ENCODE measurements at regions not wholly inside any gene's neighbourhood (a gene's known extent, or its start where the extent isn't known, plus 50 kb on each side); places are given as distances from the start of the nearest gene placed in this dataset.

- TF ChIP-seq SMAD3 (CRISPR knock-in tag; IDR thresholded peaks at IDR 0.05; ENCODE audit: borderline replicate concordance) (no peak), ZBTB43 (CRISPR knock-in tag; IDR thresholded peaks at IDR 0.05) (no peak), IRF2 (CRISPR knock-in tag; IDR thresholded peaks at IDR 0.05; ENCODE audit: borderline replicate concordance, low read depth) (no peak)
- TF ChIP-seq, protein P1, sequence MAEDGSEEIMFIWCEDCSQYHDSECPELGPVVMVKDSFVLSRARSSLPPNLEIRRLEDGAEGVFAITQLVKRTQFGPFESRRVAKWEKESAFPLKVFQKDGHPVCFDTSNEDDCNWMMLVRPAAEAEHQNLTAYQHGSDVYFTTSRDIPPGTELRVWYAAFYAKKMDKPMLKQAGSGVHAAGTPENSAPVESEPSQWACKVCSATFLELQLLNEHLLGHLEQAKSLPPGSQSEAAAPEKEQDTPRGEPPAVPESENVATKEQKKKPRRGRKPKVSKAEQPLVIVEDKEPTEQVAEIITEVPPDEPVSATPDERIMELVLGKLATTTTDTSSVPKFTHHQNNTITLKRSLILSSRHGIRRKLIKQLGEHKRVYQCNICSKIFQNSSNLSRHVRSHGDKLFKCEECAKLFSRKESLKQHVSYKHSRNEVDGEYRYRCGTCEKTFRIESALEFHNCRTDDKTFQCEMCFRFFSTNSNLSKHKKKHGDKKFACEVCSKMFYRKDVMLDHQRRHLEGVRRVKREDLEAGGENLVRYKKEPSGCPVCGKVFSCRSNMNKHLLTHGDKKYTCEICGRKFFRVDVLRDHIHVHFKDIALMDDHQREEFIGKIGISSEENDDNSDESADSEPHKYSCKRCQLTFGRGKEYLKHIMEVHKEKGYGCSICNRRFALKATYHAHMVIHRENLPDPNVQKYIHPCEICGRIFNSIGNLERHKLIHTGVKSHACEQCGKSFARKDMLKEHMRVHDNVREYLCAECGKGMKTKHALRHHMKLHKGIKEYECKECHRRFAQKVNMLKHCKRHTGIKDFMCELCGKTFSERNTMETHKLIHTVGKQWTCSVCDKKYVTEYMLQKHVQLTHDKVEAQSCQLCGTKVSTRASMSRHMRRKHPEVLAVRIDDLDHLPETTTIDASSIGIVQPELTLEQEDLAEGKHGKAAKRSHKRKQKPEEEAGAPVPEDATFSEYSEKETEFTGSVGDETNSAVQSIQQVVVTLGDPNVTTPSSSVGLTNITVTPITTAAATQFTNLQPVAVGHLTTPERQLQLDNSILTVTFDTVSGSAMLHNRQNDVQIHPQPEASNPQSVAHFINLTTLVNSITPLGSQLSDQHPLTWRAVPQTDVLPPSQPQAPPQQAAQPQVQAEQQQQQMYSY (CRISPR knock-in tag; IDR thresholded peaks at IDR 0.05) = no peak
- TF ChIP-seq, protein P2, sequence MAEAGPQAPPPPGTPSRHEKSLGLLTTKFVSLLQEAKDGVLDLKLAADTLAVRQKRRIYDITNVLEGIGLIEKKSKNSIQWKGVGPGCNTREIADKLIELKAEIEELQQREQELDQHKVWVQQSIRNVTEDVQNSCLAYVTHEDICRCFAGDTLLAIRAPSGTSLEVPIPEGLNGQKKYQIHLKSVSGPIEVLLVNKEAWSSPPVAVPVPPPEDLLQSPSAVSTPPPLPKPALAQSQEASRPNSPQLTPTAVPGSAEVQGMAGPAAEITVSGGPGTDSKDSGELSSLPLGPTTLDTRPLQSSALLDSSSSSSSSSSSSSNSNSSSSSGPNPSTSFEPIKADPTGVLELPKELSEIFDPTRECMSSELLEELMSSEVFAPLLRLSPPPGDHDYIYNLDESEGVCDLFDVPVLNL (CRISPR knock-in tag; IDR thresholded peaks at IDR 0.05; ENCODE audit: borderline replicate concordance, low read depth) = no peak
Measured at GRCh38 chr2:39898934-39899333, 119.9 kb upstream of the THUMPD2 start (continued).

- Mint-ChIP-seq H3K27ac (no peak overlapping the region), H3K4me3 (no peak overlapping the region), H3K27me3 (ENCODE audit: low read depth) (peaks cover 3% of the 10 kb centered on the region; the same call in 1 of the 2 replicates), H3K9me3 (peaks cover 27% of the 10 kb centered on the region), H3K36me3 (peaks cover 15% of the 10 kb centered on the region), H3K4me1 (no peaks in the 10 kb centered on the region)
- ATAC-seq = no peak
- no peak for DNase-seq (ENCODE audit: low spot score)
- POLR2A ChIA-PET = no interaction called here
- CTCF ChIA-PET = no interaction called here
- TF ChIP-seq SP1 (CRISPR knock-in tag; conservative IDR thresholded peaks at IDR 0.05) = no peak
- TF ChIP-seq, protein P3, sequence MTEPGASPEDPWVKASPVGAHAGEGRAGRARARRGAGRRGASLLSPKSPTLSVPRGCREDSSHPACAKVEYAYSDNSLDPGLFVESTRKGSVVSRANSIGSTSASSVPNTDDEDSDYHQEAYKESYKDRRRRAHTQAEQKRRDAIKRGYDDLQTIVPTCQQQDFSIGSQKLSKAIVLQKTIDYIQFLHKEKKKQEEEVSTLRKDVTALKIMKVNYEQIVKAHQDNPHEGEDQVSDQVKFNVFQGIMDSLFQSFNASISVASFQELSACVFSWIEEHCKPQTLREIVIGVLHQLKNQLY (CRISPR knock-in tag; IDR thresholded peaks at IDR 0.05) = no peak
- no peak for TF ChIP-seq CBFB (CRISPR knock-in tag; IDR thresholded peaks at IDR 0.05; ENCODE audit: low read depth)
- no peak for TF ChIP-seq HMGA2 (CRISPR knock-in tag; IDR thresholded peaks at IDR 0.05)
- TF ChIP-seq, protein P4, sequence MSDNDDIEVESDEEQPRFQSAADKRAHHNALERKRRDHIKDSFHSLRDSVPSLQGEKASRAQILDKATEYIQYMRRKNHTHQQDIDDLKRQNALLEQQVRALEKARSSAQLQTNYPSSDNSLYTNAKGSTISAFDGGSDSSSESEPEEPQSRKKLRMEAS (CRISPR knock-in tag; IDR thresholded peaks at IDR 0.05) = no peak
- TF ChIP-seq ATF1 (CRISPR knock-in tag; IDR thresholded peaks at IDR 0.05) = no peak
- TF ChIP-seq, protein P5, sequence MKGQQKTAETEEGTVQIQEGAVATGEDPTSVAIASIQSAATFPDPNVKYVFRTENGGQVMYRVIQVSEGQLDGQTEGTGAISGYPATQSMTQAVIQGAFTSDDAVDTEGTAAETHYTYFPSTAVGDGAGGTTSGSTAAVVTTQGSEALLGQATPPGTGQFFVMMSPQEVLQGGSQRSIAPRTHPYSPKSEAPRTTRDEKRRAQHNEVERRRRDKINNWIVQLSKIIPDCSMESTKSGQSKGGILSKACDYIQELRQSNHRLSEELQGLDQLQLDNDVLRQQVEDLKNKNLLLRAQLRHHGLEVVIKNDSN (CRISPR knock-in tag; IDR thresholded peaks at IDR 0.05) = no peak
- no peak for TF ChIP-seq FOXK1 (CRISPR knock-in tag; IDR thresholded peaks at IDR 0.05)
- no peak for TF ChIP-seq ETV6 (CRISPR knock-in tag; IDR thresholded peaks at IDR 0.05)
- TF ChIP-seq FOXP4 (CRISPR knock-in tag; IDR thresholded peaks at IDR 0.05) = no peak
- no peak for TF ChIP-seq FOXJ3 (CRISPR knock-in tag; IDR thresholded peaks at IDR 0.05; ENCODE audit: borderline replicate concordance)
- TF ChIP-seq, protein P1 (CRISPR knock-in tag; IDR thresholded peaks at IDR 0.05) = no peak
- TF ChIP-seq, protein P6, sequence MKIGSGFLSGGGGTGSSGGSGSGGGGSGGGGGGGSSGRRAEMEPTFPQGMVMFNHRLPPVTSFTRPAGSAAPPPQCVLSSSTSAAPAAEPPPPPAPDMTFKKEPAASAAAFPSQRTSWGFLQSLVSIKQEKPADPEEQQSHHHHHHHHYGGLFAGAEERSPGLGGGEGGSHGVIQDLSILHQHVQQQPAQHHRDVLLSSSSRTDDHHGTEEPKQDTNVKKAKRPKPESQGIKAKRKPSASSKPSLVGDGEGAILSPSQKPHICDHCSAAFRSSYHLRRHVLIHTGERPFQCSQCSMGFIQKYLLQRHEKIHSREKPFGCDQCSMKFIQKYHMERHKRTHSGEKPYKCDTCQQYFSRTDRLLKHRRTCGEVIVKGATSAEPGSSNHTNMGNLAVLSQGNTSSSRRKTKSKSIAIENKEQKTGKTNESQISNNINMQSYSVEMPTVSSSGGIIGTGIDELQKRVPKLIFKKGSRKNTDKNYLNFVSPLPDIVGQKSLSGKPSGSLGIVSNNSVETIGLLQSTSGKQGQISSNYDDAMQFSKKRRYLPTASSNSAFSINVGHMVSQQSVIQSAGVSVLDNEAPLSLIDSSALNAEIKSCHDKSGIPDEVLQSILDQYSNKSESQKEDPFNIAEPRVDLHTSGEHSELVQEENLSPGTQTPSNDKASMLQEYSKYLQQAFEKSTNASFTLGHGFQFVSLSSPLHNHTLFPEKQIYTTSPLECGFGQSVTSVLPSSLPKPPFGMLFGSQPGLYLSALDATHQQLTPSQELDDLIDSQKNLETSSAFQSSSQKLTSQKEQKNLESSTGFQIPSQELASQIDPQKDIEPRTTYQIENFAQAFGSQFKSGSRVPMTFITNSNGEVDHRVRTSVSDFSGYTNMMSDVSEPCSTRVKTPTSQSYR (CRISPR knock-in tag; IDR thresholded peaks at IDR 0.05) = no peak
- TF ChIP-seq E2F1 (CRISPR knock-in tag; IDR thresholded peaks at IDR 0.05) = no peak
Measured at GRCh38 chr2:39897273-39897672, 118.2 kb upstream of the THUMPD2 start.

Data from WTC11 (cell line).